LNCAP (cell line): ENCODE measurements at regions not wholly inside any gene's neighbourhood (a gene's known extent, or its start where the extent isn't known, plus 50 kb on each side); places are given as distances from the start of the nearest gene placed in this dataset.

ENCODE experiments used
- TF ChIP-seq, protein P1 (sequence below): fragments of 450-650 bp; IDR thresholded peaks from 2 replicates; pipeline ENCODE4 v1.5.1; 2017; ENCODE audit warnings: mild to moderate bottlenecking

DNA sequence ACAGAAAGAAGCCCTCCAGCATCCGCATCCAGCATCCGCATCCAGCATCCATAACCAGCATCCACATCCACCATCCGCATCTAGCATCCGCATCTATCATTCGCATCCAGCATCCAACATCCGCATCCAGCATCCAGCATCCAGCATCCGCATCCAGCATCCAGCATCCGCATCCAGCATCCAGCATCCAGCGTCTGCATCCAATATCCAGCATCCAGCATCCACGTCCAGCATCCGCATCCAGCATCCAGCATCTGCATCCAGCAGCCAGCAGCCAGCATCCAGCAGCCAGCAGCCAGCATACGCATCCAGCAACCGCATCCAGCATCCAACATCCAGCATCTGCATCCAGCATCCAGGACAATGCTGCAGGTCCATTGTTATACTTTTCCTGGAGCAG is 671.0 kb upstream of the C16orf82 start:
- TF ChIP-seq, protein P1, sequence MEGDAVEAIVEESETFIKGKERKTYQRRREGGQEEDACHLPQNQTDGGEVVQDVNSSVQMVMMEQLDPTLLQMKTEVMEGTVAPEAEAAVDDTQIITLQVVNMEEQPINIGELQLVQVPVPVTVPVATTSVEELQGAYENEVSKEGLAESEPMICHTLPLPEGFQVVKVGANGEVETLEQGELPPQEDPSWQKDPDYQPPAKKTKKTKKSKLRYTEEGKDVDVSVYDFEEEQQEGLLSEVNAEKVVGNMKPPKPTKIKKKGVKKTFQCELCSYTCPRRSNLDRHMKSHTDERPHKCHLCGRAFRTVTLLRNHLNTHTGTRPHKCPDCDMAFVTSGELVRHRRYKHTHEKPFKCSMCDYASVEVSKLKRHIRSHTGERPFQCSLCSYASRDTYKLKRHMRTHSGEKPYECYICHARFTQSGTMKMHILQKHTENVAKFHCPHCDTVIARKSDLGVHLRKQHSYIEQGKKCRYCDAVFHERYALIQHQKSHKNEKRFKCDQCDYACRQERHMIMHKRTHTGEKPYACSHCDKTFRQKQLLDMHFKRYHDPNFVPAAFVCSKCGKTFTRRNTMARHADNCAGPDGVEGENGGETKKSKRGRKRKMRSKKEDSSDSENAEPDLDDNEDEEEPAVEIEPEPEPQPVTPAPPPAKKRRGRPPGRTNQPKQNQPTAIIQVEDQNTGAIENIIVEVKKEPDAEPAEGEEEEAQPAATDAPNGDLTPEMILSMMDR, result no peak

DNA sequence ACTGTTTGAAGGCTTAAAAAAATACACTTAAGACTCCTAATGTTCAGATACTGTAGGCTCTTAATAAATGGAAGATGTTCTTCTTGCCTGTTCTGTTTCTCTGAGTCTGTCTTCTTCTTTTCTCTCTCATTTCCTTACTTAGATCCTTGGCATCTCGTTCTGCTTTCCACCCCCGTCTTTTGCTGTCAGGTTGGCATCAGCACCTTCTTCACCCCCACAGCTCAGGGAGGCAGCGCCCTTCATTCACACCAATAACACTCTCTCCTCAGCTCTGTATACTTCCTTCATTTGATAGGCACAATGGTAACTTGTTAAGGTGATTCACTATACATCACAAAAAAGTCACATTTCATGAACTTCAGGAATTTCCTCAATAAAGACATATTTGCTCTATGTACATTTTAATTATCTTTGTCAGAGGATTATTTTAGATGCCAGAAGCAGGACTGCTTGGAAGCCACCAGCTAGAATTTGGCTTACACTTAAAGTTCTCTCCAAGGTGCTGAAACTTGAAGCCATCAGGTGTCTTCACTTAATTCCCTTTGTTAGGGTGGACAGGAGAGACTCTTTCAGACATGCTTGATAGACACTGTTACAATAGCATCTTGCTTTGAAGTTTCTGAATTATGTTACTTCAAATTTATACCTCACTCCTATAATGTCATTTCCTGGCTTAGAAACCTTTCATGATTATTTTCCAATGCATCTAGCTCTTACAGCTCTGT is 670.1 kb upstream of the C16orf82 start:
- TF ChIP-seq, protein P1, result no peak

DNA sequence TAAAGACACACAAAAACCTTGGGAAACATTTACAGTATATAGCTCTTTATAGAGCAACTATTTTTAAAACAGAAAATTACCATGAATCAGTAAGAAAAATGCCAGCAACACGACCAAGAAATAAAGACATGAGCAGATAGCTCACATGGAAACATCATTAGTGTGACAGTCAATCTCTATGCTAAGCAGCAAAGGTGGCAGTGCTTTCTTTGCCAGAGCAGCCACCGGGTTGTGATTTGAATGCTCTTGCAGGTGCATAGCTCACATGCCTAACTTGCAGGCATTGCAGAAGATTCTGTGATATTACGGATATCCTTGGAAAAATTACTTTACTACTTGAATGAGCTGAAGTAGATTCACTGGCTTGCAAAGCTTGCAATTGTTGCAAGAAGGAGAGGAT is 652.9 kb upstream of the C16orf82 start:
- TF ChIP-seq, protein P1, result no peak

DNA sequence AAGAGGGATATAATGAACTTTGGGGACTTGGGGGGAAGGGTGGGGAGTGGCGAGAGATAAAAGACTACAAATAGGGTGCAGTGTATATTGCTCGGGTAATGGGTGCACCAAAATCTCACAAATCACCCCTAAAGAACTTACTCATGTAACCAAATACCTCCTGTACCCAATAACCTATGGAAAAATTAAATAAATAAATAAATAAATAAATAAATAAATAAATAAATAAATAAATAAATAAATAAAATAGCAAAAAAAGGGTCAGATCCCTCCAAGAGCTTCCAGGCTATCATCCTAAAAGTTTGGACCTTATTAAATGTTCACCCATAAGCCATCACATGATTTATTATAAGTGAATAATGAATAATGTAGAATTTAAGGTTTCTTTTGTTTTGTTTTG is 636.1 kb upstream of the C16orf82 start:
- TF ChIP-seq, protein P1, result no peak

DNA sequence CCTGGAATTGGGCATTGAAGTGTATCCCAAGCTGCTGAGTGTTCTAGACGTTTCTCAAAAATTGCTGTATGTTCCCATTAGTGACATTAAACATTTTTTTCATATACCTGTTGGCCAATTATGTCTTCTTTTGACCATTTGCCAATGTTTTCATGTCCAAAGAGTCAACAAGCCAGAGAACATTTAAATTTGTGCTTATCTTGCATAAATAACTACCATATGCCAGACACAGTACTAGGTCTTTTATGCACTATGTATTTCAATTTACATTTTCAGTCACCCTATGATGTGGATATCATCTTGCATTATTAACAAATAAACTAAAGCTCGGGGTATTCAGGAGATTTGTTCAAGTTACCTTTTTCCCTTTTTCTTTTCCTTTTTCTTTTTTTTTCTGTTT is 632.9 kb upstream of the C16orf82 start:
- TF ChIP-seq, protein P1, result no peak

DNA sequence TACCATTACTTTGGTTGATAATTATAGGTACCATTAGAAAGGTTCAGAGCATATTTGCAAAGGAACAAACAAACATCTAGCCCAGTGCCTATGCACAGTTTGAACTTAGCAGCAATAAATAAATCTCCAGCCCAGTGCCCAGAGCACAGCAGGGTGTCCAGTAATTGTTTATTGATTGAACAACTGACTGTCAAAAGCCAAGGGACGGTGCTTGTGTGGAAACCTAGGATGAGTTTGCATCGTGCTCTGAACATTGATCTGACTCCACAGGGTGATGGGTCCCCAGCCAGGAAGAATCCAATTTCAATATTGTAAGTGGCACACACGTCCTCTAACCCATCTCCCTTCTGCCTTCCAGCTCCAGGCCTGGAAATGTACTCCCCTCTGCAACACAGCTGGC is 625.5 kb upstream of the C16orf82 start:
- TF ChIP-seq, protein P1, result no peak

DNA sequence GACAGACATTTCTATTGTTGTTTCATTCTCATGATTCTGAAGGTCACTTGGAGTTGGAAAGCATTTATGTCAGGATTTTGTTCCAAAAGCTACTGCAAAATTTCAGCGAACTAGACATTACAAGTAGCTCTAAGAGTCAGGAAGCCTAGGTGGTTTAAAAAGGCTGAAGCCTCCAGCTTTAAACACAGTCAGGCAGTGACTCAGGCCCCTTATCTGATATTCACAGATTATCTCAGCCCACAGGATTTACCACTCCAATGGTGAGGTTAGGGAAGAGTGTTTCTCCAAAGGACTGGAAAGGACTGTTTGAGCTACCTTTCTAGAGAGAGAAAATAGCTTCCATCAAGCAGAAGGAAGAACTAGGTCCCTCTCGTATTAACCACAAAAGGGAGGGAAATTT is 624.4 kb upstream of the C16orf82 start:
- TF ChIP-seq, protein P1, result no peak

DNA sequence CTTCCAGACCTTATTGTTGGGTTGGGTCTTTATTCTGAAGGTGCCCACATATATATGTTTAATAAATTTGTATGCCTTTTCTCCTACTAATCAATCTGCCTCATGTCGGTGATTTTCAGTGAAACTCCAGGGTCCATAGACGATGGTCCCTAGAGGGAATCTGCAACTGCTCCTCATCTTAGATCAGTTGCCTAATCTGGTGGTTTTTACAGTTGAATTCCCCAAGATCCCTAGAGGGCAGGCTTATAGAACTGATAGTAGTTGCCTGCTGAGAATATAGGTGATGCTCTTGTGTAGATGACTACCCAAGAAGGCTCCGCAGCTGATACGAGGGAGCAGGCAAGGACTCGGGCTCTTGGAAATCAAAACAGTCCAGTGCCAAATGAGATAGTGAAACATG is 619.2 kb upstream of the C16orf82 start:
- TF ChIP-seq, protein P1, result no peak
